Fibroblast of lung (primary cell): ENCODE measurements at regions not wholly inside any gene's neighbourhood (a gene's known extent, or its start where the extent isn't known, plus 50 kb on each side); places are given as distances from the start of the nearest gene placed in this dataset.

Experiments
- DNase-seq, 2 donors: peaks; one replicate each; pipeline versions ENCODE4 v3.0.0 to v3.0.0-alpha.2; 2010; ENCODE audit warnings: low read depth in 2 of 2
- H2AFZ ChIP-seq: 2 replicates; pipeline ENCODE4 v1.5.1; 2012; ENCODE audit warnings: low read length, control low read depth, inconsistent platforms
- H3K27ac ChIP-seq: 2 replicates; pipeline ENCODE4 v1.5.1; 2011; ENCODE audit warnings: low read length, control low read depth; ENCODE audit not compliant: insufficient read depth
- H3K27me3 ChIP-seq: 2 replicates; pipeline ENCODE4 v1.5.1; 2011; ENCODE audit warnings: mild to moderate bottlenecking, low read length; ENCODE audit not compliant: control insufficient read depth, insufficient read depth
- H3K36me3 ChIP-seq: 2 replicates; pipeline ENCODE4 v1.5.1; 2011; ENCODE audit warnings: low read length; ENCODE audit not compliant: control insufficient read depth, insufficient read depth
- H3K4me1 ChIP-seq: 2 replicates; pipeline ENCODE4 v1.5.1; 2011; ENCODE audit warnings: low read length; ENCODE audit not compliant: control insufficient read depth, insufficient read depth; ENCODE audit errors: extremely low read depth
- H3K4me2 ChIP-seq: 2 replicates; pipeline ENCODE4 v1.5.1; 2011; ENCODE audit warnings: low read length, control low read depth; ENCODE audit not compliant: insufficient read depth; ENCODE audit errors: extremely low read depth
- H3K4me3 ChIP-seq, 4 experiments: fragments of 200-600 bp in 1 of 4; sonication (generic) in 1 of 4; replicated peaks in 1 of 4; 2 replicates each; pipeline ENCODE4 v1.5.1; 2011 to 2016; ENCODE audit warnings: low read length in 4 of 4, low read depth in 3 of 4, mild to moderate bottlenecking in 3 of 4, control low read depth in 2 of 4, inconsistent platforms in 1 of 4, mixed read lengths in 1 of 4; ENCODE audit not compliant: insufficient read depth in 1 of 4; ENCODE audit errors: control extremely low read depth in 1 of 4
- H3K79me2 ChIP-seq: 2 replicates; pipeline ENCODE4 v1.5.1; 2012; ENCODE audit warnings: mild to moderate bottlenecking, low read length, inconsistent platforms; ENCODE audit not compliant: control insufficient read depth, insufficient read depth
- H3K9ac ChIP-seq: 2 replicates; pipeline ENCODE4 v1.5.1; 2011; ENCODE audit warnings: mild to moderate bottlenecking, low read length, control low read depth; ENCODE audit not compliant: insufficient read depth
- H3K9me3 ChIP-seq: 2 replicates; pipeline ENCODE4 v1.5.1; 2012; ENCODE audit warnings: low read depth, low read length; ENCODE audit not compliant: control insufficient read depth, insufficient read depth
- H4K20me1 ChIP-seq: 2 replicates; pipeline ENCODE4 v1.5.1; 2011; ENCODE audit warnings: low read length; ENCODE audit not compliant: control insufficient read depth, insufficient read depth; ENCODE audit errors: extremely low read depth
- CTCF ChIP-seq, 2 donors: IDR thresholded peaks in 1 of 2; conservative IDR thresholded peaks in 1 of 2; 1 replicate in 1 of 2; 2 replicates in 1 of 2; pipeline ENCODE4 v1.5.1; 2011 to 2012; ENCODE audit warnings: low read length in 2 of 2, control low read depth in 1 of 2, inconsistent platforms in 1 of 2, low read depth in 1 of 2, mild to moderate bottlenecking in 1 of 2
- EZH2 ChIP-seq: IDR thresholded peaks from 2 replicates; pipeline ENCODE4 v1.5.1; 2012; ENCODE audit warnings: low read length, control low read depth, mild to moderate bottlenecking; ENCODE audit errors: missing control alignments

- no peak for TF ChIP-seq CTCF (conservative IDR thresholded peaks at IDR 0.05 in 1 of 2, IDR thresholded peaks at IDR 0.05 in 1 of 2; ENCODE audit: low read depth in 1 of 2, low read length in 2 of 2)
- TF ChIP-seq EZH2: no peak
- H3K4me2 ChIP-seq: no peak overlapping the region
- no peaks in the 10 kb centered on the region for H3K79me2 ChIP-seq
- H3K36me3 ChIP-seq: no peaks in the 10 kb centered on the region
- no peak overlapping the region for H3K9ac ChIP-seq
- H3K27me3 ChIP-seq: no peaks in the 10 kb centered on the region
- DNase-seq: no peak
- no peak overlapping the region for H3K27ac ChIP-seq
- no peaks in the 10 kb centered on the region for H3K9me3 ChIP-seq
- H3K4me1 ChIP-seq: peaks cover 5% of the 10 kb centered on the region
- H4K20me1 ChIP-seq: no peaks in the 10 kb centered on the region
- no peak overlapping the region for H2AFZ ChIP-seq
- no peak overlapping the region for H3K4me3 ChIP-seq
Measured at GRCh38 chr10:3872712-3873329, 87.8 kb upstream of the KLF6 start.

- no peak for DNase-seq
Measured at GRCh38 chr10:3871424-3871996, 86.5 kb upstream of the KLF6 start.

GRCh38 chr10:3869036-3869435 lies 84.0 kb upstream of the KLF6 start:
- TF ChIP-seq CTCF (conservative IDR thresholded peaks at IDR 0.05 in 1 of 2, IDR thresholded peaks at IDR 0.05 in 1 of 2; ENCODE audit: low read depth in 1 of 2, low read length in 2 of 2) (no peak), EZH2 (no peak)
- Histone ChIP-seq H3K79me2 (no peaks in the 10 kb centered on the region), H3K9me3 (no peaks in the 10 kb centered on the region), H3K9ac (no peak overlapping the region), H3K4me2 (no peak overlapping the region), H3K27me3 (no peaks in the 10 kb centered on the region), H4K20me1 (no peaks in the 10 kb centered on the region), H3K4me3 (no peak overlapping the region), H3K4me1 (no peaks in the 10 kb centered on the region), H2AFZ (no peak overlapping the region), H3K27ac (no peak overlapping the region), H3K36me3 (no peaks in the 10 kb centered on the region)
- DNase-seq: no peak

More at GRCh38 chr10:3871424-3871996, 86.5 kb upstream of the KLF6 start:
- Histone ChIP-seq H3K79me2 (no peaks in the 10 kb centered on the region), H3K4me2 (no peak overlapping the region), H3K27ac (no peak overlapping the region), H4K20me1 (no peaks in the 10 kb centered on the region), H3K9me3 (no peaks in the 10 kb centered on the region), H3K4me3 (no peak overlapping the region), H2AFZ (no peak overlapping the region), H3K9ac (no peak overlapping the region), H3K36me3 (no peaks in the 10 kb centered on the region), H3K4me1 (no peaks in the 10 kb centered on the region), H3K27me3 (no peaks in the 10 kb centered on the region)
- TF ChIP-seq EZH2 (no peak), CTCF (conservative IDR thresholded peaks at IDR 0.05 in 1 of 2, IDR thresholded peaks at IDR 0.05 in 1 of 2; ENCODE audit: low read depth in 1 of 2, low read length in 2 of 2) (no peak)
